ENCODE measurements at regions not wholly inside any gene's neighbourhood (a gene's known extent, or its start where the extent isn't known, plus 50 kb on each side); places are given as distances from the start of the nearest gene placed in this dataset.

DNA sequence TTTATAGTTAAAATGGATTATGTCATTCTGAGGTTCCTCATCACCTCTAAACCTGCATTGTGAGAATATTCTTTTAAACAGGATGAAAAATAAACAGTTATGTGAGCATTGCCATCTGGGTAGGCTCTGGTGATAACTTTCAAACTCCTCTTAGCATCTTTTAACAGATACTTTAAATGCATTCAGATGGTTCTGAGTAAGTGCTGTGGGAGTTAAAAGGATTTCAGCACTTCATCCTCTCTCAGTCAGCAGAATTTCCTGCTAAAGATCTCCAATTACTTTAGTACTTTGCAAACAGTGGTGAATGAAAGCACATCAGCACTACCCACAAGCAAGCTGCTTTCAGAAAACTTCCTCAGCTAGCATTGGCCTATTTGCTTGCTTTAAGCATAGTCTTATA is 59.3 kb upstream of the TMTC1 start:
- TF ChIP-seq, protein P1, sequence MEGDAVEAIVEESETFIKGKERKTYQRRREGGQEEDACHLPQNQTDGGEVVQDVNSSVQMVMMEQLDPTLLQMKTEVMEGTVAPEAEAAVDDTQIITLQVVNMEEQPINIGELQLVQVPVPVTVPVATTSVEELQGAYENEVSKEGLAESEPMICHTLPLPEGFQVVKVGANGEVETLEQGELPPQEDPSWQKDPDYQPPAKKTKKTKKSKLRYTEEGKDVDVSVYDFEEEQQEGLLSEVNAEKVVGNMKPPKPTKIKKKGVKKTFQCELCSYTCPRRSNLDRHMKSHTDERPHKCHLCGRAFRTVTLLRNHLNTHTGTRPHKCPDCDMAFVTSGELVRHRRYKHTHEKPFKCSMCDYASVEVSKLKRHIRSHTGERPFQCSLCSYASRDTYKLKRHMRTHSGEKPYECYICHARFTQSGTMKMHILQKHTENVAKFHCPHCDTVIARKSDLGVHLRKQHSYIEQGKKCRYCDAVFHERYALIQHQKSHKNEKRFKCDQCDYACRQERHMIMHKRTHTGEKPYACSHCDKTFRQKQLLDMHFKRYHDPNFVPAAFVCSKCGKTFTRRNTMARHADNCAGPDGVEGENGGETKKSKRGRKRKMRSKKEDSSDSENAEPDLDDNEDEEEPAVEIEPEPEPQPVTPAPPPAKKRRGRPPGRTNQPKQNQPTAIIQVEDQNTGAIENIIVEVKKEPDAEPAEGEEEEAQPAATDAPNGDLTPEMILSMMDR (IDR thresholded peaks at IDR 0.05) = no peak
- TF ChIP-seq EZH2 (IDR thresholded peaks at IDR 0.05; ENCODE audit: borderline replicate concordance, insufficient read depth, low read depth, low read length, poor library complexity, severe bottlenecking) = no peak
